Lower leg skin (tissue), 4 donors: ENCODE measurements at regions not wholly inside any gene's neighbourhood (a gene's known extent, or its start where the extent isn't known, plus 50 kb on each side); places are given as distances from the start of the nearest gene placed in this dataset.

Experiments used
- DNase-seq, 2 donors: peaks; one replicate each; pipeline ENCODE4 v3.0.0-alpha.2; 2019; ENCODE audit warnings: low spot score in 2 of 2
- H3K4me3 ChIP-seq: fragments of 200-600 bp; sonication (generic); 2 replicates; pipeline ENCODE4 v1.5.1; 2017; ENCODE audit warnings: mild to moderate bottlenecking, low read depth; ENCODE audit not compliant: poor library complexity, severe bottlenecking
- CTCF ChIP-seq, 3 donors: fragments of 450-650 bp; IDR thresholded peaks; one replicate each; pipeline ENCODE4 v1.5.1; 2016; ENCODE audit warnings: antibody characterized with exemption in 3 of 3, mild to moderate bottlenecking in 3 of 3, moderate library complexity in 2 of 3
- POLR2A ChIP-seq, 2 donors: fragments of 450-650 bp; IDR thresholded peaks; one replicate each; pipeline ENCODE4 v1.6.1; 2016 to 2017; ENCODE audit warnings: antibody characterized with exemption in 2 of 2, mild to moderate bottlenecking in 1 of 2, moderate library complexity in 1 of 2
- WGBS, 2 donors: methylation state at CpG; one replicate each; pipeline ENCODE4 v1.1.5; 2018; 5-methylcytosine and 5-hydroxymethylcytosine counted together
- intact Hi-C: fragments of 100-400 bp; cut with DNase I; formaldehyde crosslinking; loops from one replicate; pipeline ENCODE4 v1.15.0; 2023; ENCODE audit warnings: low total_unique reads

DNA sequence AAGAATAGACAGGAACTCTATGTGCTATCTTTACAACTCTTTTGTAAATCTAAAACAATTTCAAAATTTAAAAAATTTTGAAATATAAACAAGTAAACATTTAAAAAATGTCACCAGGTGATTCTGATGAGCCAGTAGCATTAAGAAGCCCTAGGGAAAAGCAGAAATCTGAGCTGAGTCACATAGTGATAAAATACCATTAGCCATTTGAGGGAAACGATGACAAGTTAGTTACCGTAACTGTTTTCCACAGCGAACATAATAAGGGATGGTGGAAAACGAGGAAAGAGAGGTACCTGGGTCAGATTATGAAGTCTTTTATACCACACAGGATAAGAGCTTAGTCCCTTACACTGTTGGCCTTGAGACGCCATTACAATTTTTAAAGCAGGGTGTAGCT, 55.5 kb downstream of the PRR15 start:
- WGBS, 2 donors: 85 to 90% methylated on average over 5 of the region's 5 CpGs
- H3K4me3 ChIP-seq: no peak overlapping the region
- DNase-seq: no peak
- TF ChIP-seq CTCF (IDR thresholded peaks at IDR 0.05): no peak
- no peak for TF ChIP-seq POLR2A (IDR thresholded peaks at IDR 0.05)
- intact Hi-C loops: no loop called here

GRCh38 chr7:29619848-29620555, 56.4 kb downstream of the PRR15 start:
- no peak for DNase-seq
- 65 to 66% methylated on average over 6 of the region's 6 CpGs for WGBS, 2 donors
- H3K4me3 ChIP-seq: no peak overlapping the region
- intact Hi-C loops: no loop called here
- TF ChIP-seq POLR2A (IDR thresholded peaks at IDR 0.05): no peak
- no peak for TF ChIP-seq CTCF (IDR thresholded peaks at IDR 0.05)

GRCh38 chr7:29620556-29620930, 56.9 kb downstream of the PRR15 start:
- 79 to 89% methylated on average over 2 of the region's 2 CpGs for WGBS, 2 donors
- intact Hi-C loops: no loop called here
- H3K4me3 ChIP-seq: no peak overlapping the region
- TF ChIP-seq POLR2A (IDR thresholded peaks at IDR 0.05) (no peak), CTCF (IDR thresholded peaks at IDR 0.05) (no peak)
- DNase-seq: no peak

- TF ChIP-seq CTCF (IDR thresholded peaks at IDR 0.05): no peak
- no peak for TF ChIP-seq POLR2A (IDR thresholded peaks at IDR 0.05)
- WGBS, 2 donors: 52 to 53% methylated on average over 13 of the region's 13 CpGs
- intact Hi-C loops: no loop called here
These were observed 59.0 kb downstream of the PRR15 start for GRCh38 chr7:29622335-29623265.

GRCh38 chr7:29623973-29624372, 60.3 kb downstream of the PRR15 start:
- intact Hi-C loops: no loop called here
- no peak for DNase-seq
- no peak overlapping the region for H3K4me3 ChIP-seq
- WGBS, 2 donors: 48 to 66% methylated on average over 2 of the region's 2 CpGs
- TF ChIP-seq CTCF (IDR thresholded peaks at IDR 0.05) (no peak), POLR2A (IDR thresholded peaks at IDR 0.05) (no peak)

More at GRCh38 chr7:29622335-29623265, 59.0 kb downstream of the PRR15 start:
- no peak overlapping the region for H3K4me3 ChIP-seq
- DNase-seq: peak in 1 of 2 donors; percentile 29
